GM12865 (cell line): ENCODE measurements at regions not wholly inside any gene's neighbourhood (a gene's known extent, or its start where the extent isn't known, plus 50 kb on each side); places are given as distances from the start of the nearest gene placed in this dataset.
"Not testable (repeated sequence)": the region's sequence is repeated elsewhere in the genome, so short reads cannot be mapped to it uniquely, and the experiment has no call there.

Experiments used
- DNase-seq: peaks from one replicate; pipeline ENCODE4 v3.0.0; 2010; ENCODE audit warnings: low read depth
- H3K4me3 ChIP-seq: 2 replicates; pipeline ENCODE4 v1.5.1; 2011; ENCODE audit warnings: mild to moderate bottlenecking, low read depth, low read length, control low read depth
- TF ChIP-seq, protein P1 (sequence below): IDR thresholded peaks from 2 replicates; pipeline ENCODE4 v1.5.1; 2011; ENCODE audit warnings: low read length, control low read depth, low read depth, inconsistent platforms; ENCODE audit not compliant: insufficient read depth; ENCODE audit errors: missing control alignments

- no peak overlapping the region for H3K4me3 ChIP-seq
- TF ChIP-seq, protein P1, sequence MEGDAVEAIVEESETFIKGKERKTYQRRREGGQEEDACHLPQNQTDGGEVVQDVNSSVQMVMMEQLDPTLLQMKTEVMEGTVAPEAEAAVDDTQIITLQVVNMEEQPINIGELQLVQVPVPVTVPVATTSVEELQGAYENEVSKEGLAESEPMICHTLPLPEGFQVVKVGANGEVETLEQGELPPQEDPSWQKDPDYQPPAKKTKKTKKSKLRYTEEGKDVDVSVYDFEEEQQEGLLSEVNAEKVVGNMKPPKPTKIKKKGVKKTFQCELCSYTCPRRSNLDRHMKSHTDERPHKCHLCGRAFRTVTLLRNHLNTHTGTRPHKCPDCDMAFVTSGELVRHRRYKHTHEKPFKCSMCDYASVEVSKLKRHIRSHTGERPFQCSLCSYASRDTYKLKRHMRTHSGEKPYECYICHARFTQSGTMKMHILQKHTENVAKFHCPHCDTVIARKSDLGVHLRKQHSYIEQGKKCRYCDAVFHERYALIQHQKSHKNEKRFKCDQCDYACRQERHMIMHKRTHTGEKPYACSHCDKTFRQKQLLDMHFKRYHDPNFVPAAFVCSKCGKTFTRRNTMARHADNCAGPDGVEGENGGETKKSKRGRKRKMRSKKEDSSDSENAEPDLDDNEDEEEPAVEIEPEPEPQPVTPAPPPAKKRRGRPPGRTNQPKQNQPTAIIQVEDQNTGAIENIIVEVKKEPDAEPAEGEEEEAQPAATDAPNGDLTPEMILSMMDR: no peak
- no peak for DNase-seq
Measured at GRCh38 chr6:91240878-91241603, 654.2 kb upstream of the MAP3K7 start.

- H3K4me3 ChIP-seq: no peak overlapping the region
- no peak for DNase-seq
- TF ChIP-seq, protein P1: no peak
Measured at GRCh38 chr6:91221072-91221720, 634.3 kb upstream of the MAP3K7 start.

- TF ChIP-seq, protein P1: no peak
- DNase-seq: no peak
- no peak overlapping the region for H3K4me3 ChIP-seq
Measured at GRCh38 chr6:91213229-91213901, 626.5 kb upstream of the MAP3K7 start.

DNA sequence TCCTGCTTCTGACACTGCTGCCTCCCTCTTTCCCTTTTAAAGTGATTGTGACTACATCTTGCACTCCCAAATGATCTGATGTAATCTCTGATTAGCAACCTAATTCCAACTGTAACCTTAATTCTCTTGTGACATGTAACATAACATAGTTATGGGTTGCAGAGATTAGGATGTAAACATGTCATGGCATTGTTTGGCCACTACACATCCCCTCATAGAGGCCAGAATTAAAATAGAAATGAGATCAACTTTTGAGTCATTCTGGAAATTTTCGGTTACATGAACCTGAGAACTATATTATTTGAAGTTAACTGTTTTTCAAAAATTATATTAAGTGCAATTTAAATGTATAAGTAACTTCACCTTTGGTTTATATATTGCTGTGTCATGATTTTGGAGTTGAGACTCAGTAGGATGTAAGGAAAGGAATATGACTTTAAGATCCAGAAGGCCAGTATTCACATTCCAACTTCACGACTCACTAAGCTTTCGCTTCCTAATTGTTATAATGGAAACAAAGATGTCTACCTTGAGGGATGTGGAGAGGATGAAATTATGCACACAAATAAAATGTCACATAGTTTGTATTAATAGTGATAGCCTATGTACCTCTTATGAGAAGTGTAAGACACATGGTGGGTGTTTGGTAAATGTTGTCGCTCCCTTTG is 611.9 kb upstream of the MAP3K7 start:
- no peak overlapping the region for H3K4me3 ChIP-seq
- DNase-seq: no peak
- TF ChIP-seq, protein P1: no peak

DNA sequence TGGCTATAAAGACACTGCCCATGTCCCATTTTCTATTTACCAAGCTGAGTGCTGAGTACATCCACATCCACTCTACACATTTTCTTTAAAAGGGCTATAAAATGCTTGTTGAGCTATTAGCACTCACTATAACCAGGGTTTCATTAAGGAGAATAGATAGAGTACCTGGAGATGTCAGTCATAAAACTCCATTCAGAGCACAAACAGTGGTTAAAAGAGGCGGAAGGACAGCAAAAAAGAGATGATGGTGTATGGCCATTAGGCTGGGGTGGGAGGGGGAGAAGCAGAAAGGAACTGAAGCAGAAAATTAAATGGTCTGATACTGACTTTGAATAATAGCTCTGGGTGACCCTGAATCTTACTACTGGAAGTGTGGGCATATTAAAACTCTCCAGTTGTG is 609.9 kb upstream of the MAP3K7 start:
- no peak for DNase-seq
- H3K4me3 ChIP-seq: no peak overlapping the region
- TF ChIP-seq, protein P1: no peak

- TF ChIP-seq, protein P1: no peak
- DNase-seq: no peak
- no peak overlapping the region for H3K4me3 ChIP-seq
Measured at GRCh38 chr6:91193446-91193845, 606.6 kb upstream of the MAP3K7 start.

GRCh38 chr6:91190041-91190440 is 603.2 kb upstream of the MAP3K7 start:
- DNase-seq, H3K4me3 ChIP-seq: not testable (repeated sequence)
